ENCODE measurements at regions not wholly inside any gene's neighbourhood (a gene's known extent, or its start where the extent isn't known, plus 50 kb on each side); places are given as distances from the start of the nearest gene placed in this dataset.

GRCh38 chr5:111869681-111870080 is 112.7 kb upstream of the NREP start:
- DNase-seq (ENCODE audit: low read depth), result no peak

- no peak for DNase-seq (ENCODE audit: low read depth)
These were observed 108.4 kb upstream of the NREP start for GRCh38 chr5:111865356-111865755.

- DNase-seq (ENCODE audit: low read depth), result no peak
These were observed 106.8 kb upstream of the NREP start for GRCh38 chr5:111863801-111864200.

GRCh38 chr5:111859533-111860270 is 102.7 kb upstream of the NREP start:
- peak; percentile 88 for DNase-seq (ENCODE audit: low read depth)

- peak; percentile 35 for DNase-seq (ENCODE audit: low read depth)
These were observed 102.0 kb upstream of the NREP start for GRCh38 chr5:111859031-111859430.

- DNase-seq (ENCODE audit: low read depth), result no peak
These were observed 100.6 kb upstream of the NREP start for GRCh38 chr5:111857623-111858022.

- DNase-seq (ENCODE audit: low read depth), result no peak
These were observed 100.0 kb upstream of the NREP start for GRCh38 chr5:111856876-111857466.

GRCh38 chr5:111855356-111855755 is 98.4 kb upstream of the NREP start:
- no peak for DNase-seq (ENCODE audit: low read depth)

GRCh38 chr5:111854186-111854585 is 97.2 kb upstream of the NREP start:
- no peak for DNase-seq (ENCODE audit: low read depth)

- DNase-seq (ENCODE audit: low read depth), result no peak
These were observed 96.8 kb upstream of the NREP start for GRCh38 chr5:111853748-111854147.

GRCh38 chr5:111851631-111852548 is 94.9 kb upstream of the NREP start:
- no peak for DNase-seq (ENCODE audit: low read depth)

- DNase-seq (ENCODE audit: low read depth), result no peak
These were observed 91.5 kb upstream of the NREP start for GRCh38 chr5:111848476-111848875.

GRCh38 chr5:111847052-111847925 is 90.3 kb upstream of the NREP start:
- DNase-seq (ENCODE audit: low read depth), result no peak

- no peak for DNase-seq (ENCODE audit: low read depth)
These were observed 83.2 kb upstream of the NREP start for GRCh38 chr5:111840036-111840674.

GRCh38 chr5:111839438-111839837 is 82.4 kb upstream of the NREP start:
- DNase-seq (ENCODE audit: low read depth), result no peak

GRCh38 chr5:111836426-111836825 is 79.4 kb upstream of the NREP start:
- no peak for DNase-seq (ENCODE audit: low read depth)

- no peak for DNase-seq (ENCODE audit: low read depth)
These were observed 78.1 kb upstream of the NREP start for GRCh38 chr5:111834926-111835599.

- no peak for DNase-seq (ENCODE audit: low read depth)
These were observed 73.3 kb upstream of the NREP start for GRCh38 chr5:111830333-111830732.

- peak; percentile 16 for DNase-seq (ENCODE audit: low read depth)
These were observed 72.7 kb upstream of the NREP start for GRCh38 chr5:111829701-111830100.

GRCh38 chr5:111826064-111826463 is 69.1 kb upstream of the NREP start:
- no peak for DNase-seq (ENCODE audit: low read depth)

- no peak for DNase-seq (ENCODE audit: low read depth)
These were observed 63.1 kb upstream of the NREP start for GRCh38 chr5:111820072-111820471.

Measured in fibroblast of the conjunctiva (primary cell).